NT2/D1 (cell line): ENCODE measurements at regions not wholly inside any gene's neighbourhood (a gene's known extent, or its start where the extent isn't known, plus 50 kb on each side); places are given as distances from the start of the nearest gene placed in this dataset.

Experiments
- DNase-seq: peaks from one replicate; pipeline ENCODE4 v3.0.0-alpha.2; 2011; ENCODE audit warnings: low read depth, low spot score
- H3K27me3 ChIP-seq: 2 replicates; pipeline ENCODE4 v1.6.0; 2011; ENCODE audit warnings: mild to moderate bottlenecking; ENCODE audit not compliant: insufficient read length, insufficient read depth
- H3K36me3 ChIP-seq: 2 replicates; pipeline ENCODE4 v1.6.1; 2011; ENCODE audit warnings: mild to moderate bottlenecking, low read length, mixed read lengths; ENCODE audit not compliant: insufficient read depth, insufficient read length
- H3K4me1 ChIP-seq: 2 replicates; pipeline ENCODE4 v1.5.1; 2011; ENCODE audit not compliant: insufficient read depth, insufficient read length
- H3K4me3 ChIP-seq: 2 replicates; pipeline ENCODE4 v1.5.1; 2011; ENCODE audit warnings: low read depth; ENCODE audit not compliant: insufficient read length
- H3K9ac ChIP-seq: 2 replicates; pipeline ENCODE4 v1.6.0; 2011; ENCODE audit warnings: low read depth; ENCODE audit not compliant: insufficient read length
- H3K9me3 ChIP-seq: 2 replicates; pipeline ENCODE4 v1.5.1; 2011; ENCODE audit warnings: mild to moderate bottlenecking, low read length; ENCODE audit not compliant: insufficient read depth
- SUZ12 ChIP-seq: IDR thresholded peaks from 2 replicates; pipeline ENCODE4 v1.6.1; 2011; ENCODE audit not compliant: insufficient read length, insufficient read depth; ENCODE audit errors: extremely low read depth
- YY1 ChIP-seq: IDR thresholded peaks from 2 replicates; pipeline ENCODE4 v1.6.1; 2011; ENCODE audit not compliant: insufficient read length, insufficient read depth
- ZNF274 ChIP-seq: IDR thresholded peaks from 2 replicates; pipeline ENCODE4 v1.6.1; 2011; ENCODE audit warnings: mild to moderate bottlenecking, low read depth, low read length

GRCh38 chr14:66139432-66139831, 346.7 kb upstream of the CCDC196 start:
- no peaks in the 10 kb centered on the region for H3K36me3 ChIP-seq
- TF ChIP-seq YY1 (no peak), SUZ12 (no peak), ZNF274 (no peak)

DNA sequence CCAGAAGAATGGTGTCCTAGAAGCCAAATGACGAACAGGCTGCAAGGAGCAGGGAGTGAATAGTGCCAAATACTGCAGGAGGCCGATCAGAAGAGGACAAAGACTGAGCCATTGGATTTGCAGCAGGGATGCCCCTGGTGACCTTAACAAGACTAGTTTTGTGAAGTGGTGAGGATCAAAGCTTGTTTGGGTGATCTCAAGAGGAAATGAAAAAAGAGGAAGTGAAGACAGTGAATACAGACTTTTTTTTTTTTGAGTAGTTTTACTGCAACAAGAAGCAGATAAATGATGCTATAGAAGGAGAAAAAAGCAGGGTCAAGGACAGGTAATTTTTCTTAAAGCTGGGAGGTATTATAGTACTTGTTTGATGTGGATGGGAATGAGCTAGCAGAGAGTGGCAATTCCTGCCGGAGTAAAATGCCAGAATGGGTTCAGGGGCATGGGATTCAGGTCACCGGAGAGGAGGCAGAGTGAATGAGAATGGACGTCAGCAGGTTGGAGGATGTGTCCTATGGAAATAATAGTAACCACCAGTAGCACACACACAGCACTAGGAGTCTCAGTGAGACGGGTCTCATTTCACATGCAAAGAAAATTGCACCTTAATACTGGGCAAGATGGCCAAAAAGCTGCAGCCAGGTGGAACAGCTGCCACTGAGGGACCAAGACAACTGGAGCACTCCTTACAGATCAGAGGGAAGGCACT, 345.8 kb upstream of the CCDC196 start:
- H3K9ac ChIP-seq: no peak overlapping the region
- no peak for DNase-seq
- H3K27me3 ChIP-seq: no peaks in the 10 kb centered on the region
- no peaks in the 10 kb centered on the region for H3K9me3 ChIP-seq
- TF ChIP-seq SUZ12 (no peak), YY1 (no peak)
- H3K36me3 ChIP-seq: no peaks in the 10 kb centered on the region
- no peak overlapping the region for H3K4me3 ChIP-seq
- H3K4me1 ChIP-seq: peaks cover 2% of the 10 kb centered on the region

More at GRCh38 chr14:66139432-66139831, 346.7 kb upstream of the CCDC196 start:
- H3K4me3 ChIP-seq: no peak overlapping the region
- no peaks in the 10 kb centered on the region for H3K27me3 ChIP-seq
- H3K9ac ChIP-seq: no peak overlapping the region
- no peak for DNase-seq
- H3K9me3 ChIP-seq: no peaks in the 10 kb centered on the region
- peaks cover 2% of the 10 kb centered on the region for H3K4me1 ChIP-seq

DNA sequence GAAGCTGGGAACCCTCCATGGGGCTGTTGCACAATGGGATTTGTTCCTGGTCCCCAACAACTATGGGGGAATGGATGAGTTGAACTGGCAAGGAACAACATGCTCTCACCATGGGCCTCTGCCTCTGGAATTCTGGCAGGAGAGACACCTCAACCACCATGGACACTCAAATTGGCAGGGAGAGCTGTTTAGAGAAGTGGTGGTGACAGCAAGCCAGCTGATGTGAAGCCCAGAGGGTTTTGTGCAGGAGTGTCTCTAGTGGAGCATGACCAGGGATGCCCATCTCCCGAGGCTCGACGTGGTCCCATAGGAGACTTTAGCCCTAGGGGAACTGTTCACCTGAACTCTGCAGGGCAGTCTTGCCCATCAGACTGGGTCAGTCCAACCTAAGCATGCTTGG, 345.2 kb upstream of the CCDC196 start:
- H3K27me3 ChIP-seq: no peaks in the 10 kb centered on the region
- H3K36me3 ChIP-seq: no peaks in the 10 kb centered on the region
- peaks cover 2% of the 10 kb centered on the region for H3K4me1 ChIP-seq
- no peak for DNase-seq
- H3K9me3 ChIP-seq: no peaks in the 10 kb centered on the region
- TF ChIP-seq YY1 (no peak), SUZ12 (no peak), ZNF274 (no peak)
- H3K4me3 ChIP-seq: no peak overlapping the region
- H3K9ac ChIP-seq: no peak overlapping the region

GRCh38 chr14:66141733-66142132, 344.4 kb upstream of the CCDC196 start:
- no peak overlapping the region for H3K9ac ChIP-seq
- H3K4me3 ChIP-seq: no peak overlapping the region
- peaks cover 2% of the 10 kb centered on the region for H3K4me1 ChIP-seq
- TF ChIP-seq YY1 (no peak), ZNF274 (no peak), SUZ12 (no peak)
- H3K9me3 ChIP-seq: no peaks in the 10 kb centered on the region
- no peaks in the 10 kb centered on the region for H3K36me3 ChIP-seq
- no peaks in the 10 kb centered on the region for H3K27me3 ChIP-seq
- DNase-seq: no peak

DNA sequence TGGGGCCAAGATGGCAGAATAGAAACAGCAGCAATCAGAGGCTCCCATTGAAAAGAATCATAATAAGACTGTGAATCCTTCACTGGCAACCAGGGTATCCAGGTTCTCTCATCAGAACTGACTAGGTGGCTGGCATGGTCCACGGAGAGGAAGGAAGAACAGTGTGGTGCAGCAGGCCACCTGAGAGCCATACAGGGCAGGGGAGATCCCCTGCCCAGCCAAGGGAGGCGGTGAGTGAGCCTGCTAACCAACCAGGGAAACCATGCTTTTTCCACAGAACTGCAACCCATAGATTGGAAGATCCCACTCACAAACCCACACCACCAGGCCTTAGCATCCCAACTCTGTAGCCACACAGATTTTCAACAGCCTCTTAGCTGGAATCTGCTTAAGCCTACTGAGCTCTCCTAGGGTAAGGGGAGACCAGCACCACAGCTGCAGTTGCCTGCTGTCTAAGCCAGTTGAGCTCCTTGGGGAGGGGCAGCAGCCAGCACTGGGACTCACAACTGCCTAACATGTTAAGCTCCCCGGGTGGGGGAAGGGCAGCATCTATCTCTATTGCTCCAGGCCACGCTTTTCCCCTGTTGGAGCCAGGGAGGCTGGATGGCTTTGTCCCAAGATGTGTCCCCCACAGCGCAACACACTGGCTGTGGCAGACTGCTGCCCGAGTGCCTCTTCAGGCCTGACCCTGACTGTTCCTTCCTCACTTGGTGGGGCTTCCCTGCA, 342.6 kb upstream of the CCDC196 start:
- no peak for DNase-seq
- Histone ChIP-seq H3K9me3 (no peaks in the 10 kb centered on the region), H3K36me3 (no peaks in the 10 kb centered on the region), H3K27me3 (no peaks in the 10 kb centered on the region), H3K9ac (no peak overlapping the region), H3K4me3 (no peak overlapping the region), H3K4me1 (peaks cover 2% of the 10 kb centered on the region)
- TF ChIP-seq SUZ12 (no peak), ZNF274 (no peak), YY1 (no peak)

GRCh38 chr14:66152302-66152701, 333.9 kb upstream of the CCDC196 start:
- Histone ChIP-seq H3K36me3 (no peaks in the 10 kb centered on the region), H3K27me3 (no peaks in the 10 kb centered on the region), H3K9me3 (no peaks in the 10 kb centered on the region), H3K9ac (no peak overlapping the region), H3K4me1 (no peaks in the 10 kb centered on the region), H3K4me3 (no peak overlapping the region)
- TF ChIP-seq SUZ12 (no peak), ZNF274 (no peak), YY1 (no peak)
- no peak for DNase-seq

GRCh38 chr14:66152747-66153146, 333.4 kb upstream of the CCDC196 start:
- Histone ChIP-seq H3K4me3 (no peak overlapping the region), H3K9me3 (no peaks in the 10 kb centered on the region), H3K27me3 (no peaks in the 10 kb centered on the region), H3K36me3 (no peaks in the 10 kb centered on the region), H3K9ac (no peak overlapping the region), H3K4me1 (no peaks in the 10 kb centered on the region)
- no peak for DNase-seq
- TF ChIP-seq YY1 (no peak), SUZ12 (no peak), ZNF274 (no peak)
